Adrenal gland (tissue), 9 donors: ENCODE measurements at regions not wholly inside any gene's neighbourhood (a gene's known extent, or its start where the extent isn't known, plus 50 kb on each side); places are given as distances from the start of the nearest gene placed in this dataset.

Source experiments
- DNase-seq, 7 donors: peaks; one replicate each; pipeline ENCODE4 v3.0.0-alpha.2; 2019 to 2020
- H3K27ac ChIP-seq, 5 donors: fragments of 200-600 bp; sonication (generic) in 4 of 5; 1 replicate in 3 of 5; 2 replicates in 2 of 5; pipeline versions ENCODE4 v1.5.1 to v1.8.0; 2016 to 2020; ENCODE audit warnings: mild to moderate bottlenecking in 1 of 5
- H3K27me3 ChIP-seq: fragments of 200-600 bp; 2 replicates; pipeline ENCODE4 v1.8.0; 2021
- H3K36me3 ChIP-seq, 2 donors: fragments of 200-600 bp; replicated peaks in 1 of 2; 1 replicate in 1 of 2; 2 replicates in 1 of 2; pipeline versions ENCODE4 v1.5.1 to v1.8.0; 2018 to 2022
- H3K4me1 ChIP-seq, 2 donors: fragments of 200-600 bp; replicated peaks in 1 of 2; 1 replicate in 1 of 2; 2 replicates in 1 of 2; pipeline versions ENCODE4 v1.5.1 to v1.8.0; 2018 to 2021
- H3K4me3 ChIP-seq, 4 donors: fragments of 200-600 bp; sonication (generic) in 3 of 4; one replicate each; pipeline ENCODE4 v1.5.1; 2016 to 2018
- H3K9me3 ChIP-seq, 3 donors: fragments of 200-600 bp; sonication (generic) in 1 of 3; replicated peaks in 1 of 3; 1 replicate in 2 of 3; 2 replicates in 1 of 3; pipeline versions ENCODE4 v1.5.1 to v1.8.0; 2016 to 2021
- CTCF ChIP-seq, 6 experiments: fragments of 450-650 bp in 4 of 6; fragments of 200-600 bp in 2 of 6; sonication (generic) in 1 of 6; IDR thresholded peaks; 1 replicate in 5 of 6; 2 replicates in 1 of 6; pipeline versions ENCODE4 v1.5.1 to v1.8.0; 2016 to 2021; ENCODE audit warnings: antibody characterized with exemption in 6 of 6, mild to moderate bottlenecking in 2 of 6, moderate library complexity in 1 of 6
- POLR2A ChIP-seq, 2 donors: fragments of 450-650 bp; IDR thresholded peaks; one replicate each; pipeline ENCODE4 v1.6.1; 2017; ENCODE audit warnings: antibody characterized with exemption in 2 of 2, mild to moderate bottlenecking in 2 of 2, moderate library complexity in 1 of 2
- WGBS, 4 donors: extraction: QIAGEN DNeasy Blood & Tissue Kit in 2 of 4; methylation state at CpG; one replicate each; pipeline versions ENCODE4 v1.1.5 to v1.1.7; 2013 to 2017; 5-methylcytosine and 5-hydroxymethylcytosine counted together
- intact Hi-C, 2 donors: fragments of 100-400 bp; cut with DNase I; formaldehyde crosslinking; loops; one replicate each; pipeline versions ENCODE4 v1.14.1 to v1.15.0; 2022 to 2023
- donor health status: healthy with polysubstance abuse.
- donor health status: Bipolar disorder and iron deficiency.
- donor health status: DM: yes; HTN: yes; CAD: no.
- donor health status: DM: no; HTN: no; CAD: no.
- donor health status: DM: no; HTN: no; CAD: no.

DNA sequence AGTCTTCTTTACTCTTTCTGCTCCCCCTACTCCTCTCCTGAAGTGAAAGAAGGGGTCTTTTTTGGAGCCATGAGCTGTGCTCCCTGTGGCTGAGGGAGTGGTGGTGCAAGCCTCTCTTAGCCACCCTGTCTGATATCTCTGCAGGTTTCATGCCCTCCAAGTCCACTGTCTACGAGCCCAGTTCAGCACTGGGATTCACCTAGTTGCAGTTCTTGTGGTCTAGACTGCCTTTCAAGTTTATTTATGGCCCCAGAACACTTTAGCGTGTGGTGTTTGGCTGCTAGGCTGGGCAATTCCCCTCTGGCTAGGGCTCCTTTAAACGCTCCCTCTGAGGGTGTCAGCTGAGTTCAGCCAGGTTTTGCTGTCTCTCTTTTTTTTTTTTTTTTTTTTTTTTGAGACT is 908.6 kb downstream of the TRHDE start:
- Histone ChIP-seq H3K4me3 (no peak overlapping the region), H3K27ac (no peak overlapping the region), H3K4me1 (no peaks in the 10 kb centered on the region), H3K9me3 (peaks cover 0 to 5% (median 0%) of the 10 kb centered on the region in 3 donors), H3K36me3 (no peaks in the 10 kb centered on the region), H3K27me3 (no peaks in the 10 kb centered on the region)
- no peak for DNase-seq
- intact Hi-C loops: no loop called here
- no peak for TF ChIP-seq CTCF (IDR thresholded peaks at IDR 0.05)
- no peak for TF ChIP-seq POLR2A (IDR thresholded peaks at IDR 0.05)
- 44 to 71% (median 47%) methylated on average over 3 of the region's 3 CpGs for WGBS, 4 donors

DNA sequence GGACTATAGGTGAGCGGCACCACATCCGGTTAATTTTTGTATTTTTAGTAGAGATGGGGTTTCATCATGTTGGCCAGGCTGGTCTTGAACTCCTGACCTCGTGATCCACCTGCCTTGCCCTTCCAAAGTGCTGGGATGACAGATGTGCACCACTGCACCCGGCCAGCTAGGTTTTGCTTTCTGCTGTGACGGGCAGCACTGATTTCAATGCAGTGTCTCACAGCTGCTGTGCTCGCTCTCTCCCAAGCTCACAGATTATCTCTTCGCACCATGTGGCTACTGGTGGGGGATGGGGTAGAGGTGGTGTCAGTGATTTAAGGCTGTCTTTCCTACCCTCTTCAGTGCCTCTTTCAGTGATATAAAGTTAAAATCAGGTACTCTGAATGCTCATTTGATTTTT is 909.1 kb downstream of the TRHDE start:
- 47 to 59% (median 56%) methylated on average over 6 to 7 of the region's 7 CpGs for WGBS, 4 donors
- intact Hi-C loops: no loop called here
- TF ChIP-seq CTCF (IDR thresholded peaks at IDR 0.05): no peak
- TF ChIP-seq POLR2A (IDR thresholded peaks at IDR 0.05): no peak
- no peak overlapping the region for H3K4me3 ChIP-seq
- no peak overlapping the region for H3K27ac ChIP-seq
- H3K9me3 ChIP-seq: peaks cover 0 to 7% (median 0%) of the 10 kb centered on the region in 3 donors
- no peaks in the 10 kb centered on the region for H3K36me3 ChIP-seq
- no peaks in the 10 kb centered on the region for H3K27me3 ChIP-seq
- no peak for DNase-seq
- H3K4me1 ChIP-seq: no peaks in the 10 kb centered on the region

DNA sequence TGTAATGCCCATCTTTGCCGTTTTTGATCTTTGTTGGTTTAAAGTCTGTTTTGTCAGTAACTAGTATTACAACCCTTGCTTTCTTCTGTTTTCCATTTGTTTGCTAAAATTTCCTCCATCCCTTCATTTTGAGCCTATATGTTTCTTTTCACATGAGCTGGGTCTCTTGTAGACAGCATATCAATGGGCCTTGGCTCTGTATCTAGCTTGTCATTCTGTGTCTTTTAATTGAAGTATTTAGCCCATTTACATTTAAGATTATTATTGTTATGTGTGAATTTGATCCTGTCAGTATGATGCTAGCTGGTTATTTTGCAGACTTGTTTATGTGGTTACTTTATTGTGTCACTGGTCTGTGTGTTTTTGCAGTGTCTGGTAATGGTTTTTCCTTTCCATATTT is 913.2 kb downstream of the TRHDE start:
- H3K27me3 ChIP-seq: no peaks in the 10 kb centered on the region
- 62 to 83% (median 77%) methylated on average over 1 of the region's 1 CpG for WGBS, 4 donors
- intact Hi-C loops: no loop called here
- no peak for DNase-seq
- TF ChIP-seq POLR2A (IDR thresholded peaks at IDR 0.05): no peak
- no peak overlapping the region for H3K4me3 ChIP-seq
- no peaks in the 10 kb centered on the region for H3K4me1 ChIP-seq
- peaks cover 0 to 7% (median 0%) of the 10 kb centered on the region in 3 donors for H3K9me3 ChIP-seq
- no peak overlapping the region for H3K27ac ChIP-seq
- H3K36me3 ChIP-seq: no peaks in the 10 kb centered on the region

DNA sequence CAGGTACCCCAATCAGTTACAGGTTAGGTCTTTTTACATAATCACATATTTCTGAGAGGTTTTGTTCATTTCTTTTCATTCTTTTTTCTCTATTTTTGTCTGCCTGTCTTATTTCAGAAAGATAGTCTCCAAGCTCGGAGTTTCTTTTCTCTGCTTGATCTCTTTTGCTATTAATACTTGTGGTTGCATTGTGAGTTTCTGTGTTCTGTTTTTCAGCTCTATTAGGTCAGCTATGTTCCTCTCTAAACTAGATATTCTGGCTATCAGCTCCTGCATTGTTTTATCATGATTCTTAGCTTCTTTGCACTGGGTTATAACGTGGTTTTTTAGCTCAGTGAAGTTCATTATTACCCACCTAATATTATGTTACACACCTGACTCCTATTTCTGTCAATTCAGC is 914.1 kb downstream of the TRHDE start:
- Histone ChIP-seq H3K4me1 (no peaks in the 10 kb centered on the region), H3K36me3 (no peaks in the 10 kb centered on the region), H3K27ac (no peak overlapping the region), H3K27me3 (no peaks in the 10 kb centered on the region), H3K4me3 (no peak overlapping the region), H3K9me3 (peaks cover 0 to 7% (median 0%) of the 10 kb centered on the region in 3 donors)
- WGBS, 4 donors: 59 to 72% (median 62%) methylated on average over 2 of the region's 2 CpGs
- DNase-seq: no peak
- intact Hi-C loops: loop anchor here in 1 of 2 donors (2.0 kb wide), 1 partner anchor 33 kb away; no protein-coding TSS in a partner anchor
- TF ChIP-seq CTCF (IDR thresholded peaks at IDR 0.05): no peak
- TF ChIP-seq POLR2A (IDR thresholded peaks at IDR 0.05): no peak

- no peak overlapping the region for H3K27ac ChIP-seq
- intact Hi-C loops: loop anchor here in 1 of 2 donors (2.0 kb wide), 1 partner anchor 35 kb away; no protein-coding TSS in a partner anchor
- H3K27me3 ChIP-seq: no peaks in the 10 kb centered on the region
- DNase-seq: no peak
- no peaks in the 10 kb centered on the region for H3K36me3 ChIP-seq
- H3K9me3 ChIP-seq: peaks cover 0 to 7% (median 0%) of the 10 kb centered on the region in 3 donors
- TF ChIP-seq CTCF (IDR thresholded peaks at IDR 0.05): no peak
- TF ChIP-seq POLR2A (IDR thresholded peaks at IDR 0.05): no peak
- 53 to 68% (median 63%) methylated on average over 1 of the region's 1 CpG for WGBS, 4 donors
- H3K4me1 ChIP-seq: no peaks in the 10 kb centered on the region
- no peak overlapping the region for H3K4me3 ChIP-seq
These were observed 915.6 kb downstream of the TRHDE start for GRCh38 chr12:73187765-73188164.
